ENCODE measurements at regions not wholly inside any gene's neighbourhood (a gene's known extent, or its start where the extent isn't known, plus 50 kb on each side); places are given as distances from the start of the nearest gene placed in this dataset.

GRCh38 chr12:88291498-88292131 lies 149.5 kb downstream of the TMTC3 start:
- no peak overlapping the region for H2AFZ ChIP-seq (replicated peaks; ENCODE audit: low read length, poor library complexity)
- H3K9me1 ChIP-seq (ENCODE audit: insufficient read depth, low read length), result no peaks in the 10 kb centered on the region
- no peaks in the 10 kb centered on the region for H3K9me3 ChIP-seq (ENCODE audit: control insufficient read depth, insufficient read depth, low read length)
- no peak overlapping the region for H4K91ac ChIP-seq (ENCODE audit: insufficient read depth, low read depth, low read length)
- H3K4me3 ChIP-seq (ENCODE audit: insufficient read depth, low read depth, low read length), result no peak overlapping the region
- in situ Hi-C loops (cut with MboI; ENCODE audit: low sequenced_read_pairs), result no loop called here
- no peaks in the 10 kb centered on the region for H3K4me1 ChIP-seq (ENCODE audit: control insufficient read depth, insufficient read depth, low read length)
- no peak overlapping the region; the same call in 1 of the 2 replicates for H3K9ac ChIP-seq (ENCODE audit: low read depth, low read length)
- H3K14ac ChIP-seq (replicated peaks; ENCODE audit: low read depth, low read length), result no peak overlapping the region
- H3K79me1 ChIP-seq (ENCODE audit: low read depth in 1 of 2, low read length in 2 of 2), result no peaks in the 10 kb centered on the region
- dilution Hi-C loops (cut with HindIII; ENCODE audit: low sequenced_read_pairs, unreplicated experiment), result no loop called here
- POLR2A ChIA-PET (ENCODE audit: unreplicated experiment), result no interaction called here
- H3K36me3 ChIP-seq (ENCODE audit: control insufficient read depth, insufficient read depth, low read length), result no peaks in the 10 kb centered on the region
- DNase-seq (no peak), ATAC-seq (ENCODE audit: low read depth) (no peak)
- no peak overlapping the region; the same call in 1 of the 2 replicates for H3K27ac ChIP-seq (ENCODE audit: insufficient read depth, low read length)
- no peak overlapping the region for H3K56ac ChIP-seq (ENCODE audit: extremely low read depth, insufficient read depth, low read length)
- intact Hi-C loops (cut with micrococcal nuclease), result no loop called here
- no peak overlapping the region for H4K8ac ChIP-seq (ENCODE audit: low read depth in 2 of 2, low read length in 2 of 2)
- TF ChIP-seq MAZ (IDR thresholded peaks at IDR 0.05; ENCODE audit: borderline replicate concordance, low read depth, low read length) (no peak), NFE2L2 (IDR thresholded peaks at IDR 0.05; ENCODE audit: low read depth, low read length) (no peak), RAD21 (IDR thresholded peaks at IDR 0.05; ENCODE audit: low read length) (no peak), MXI1 (IDR thresholded peaks at IDR 0.05; ENCODE audit: borderline replicate concordance, low read depth, low read length) (no peak), ELK1 (IDR thresholded peaks at IDR 0.05; ENCODE audit: borderline replicate concordance, low read depth, low read length) (no peak), RCOR1 (IDR thresholded peaks at IDR 0.05; ENCODE audit: insufficient replicate concordance, low read length) (no peak)
- H2BK120ac ChIP-seq (ENCODE audit: low read depth, low read length), result no peak overlapping the region
- no CpG with 5 or more reads among the region's 3 CpGs for WGBS, 2 experiments (ENCODE audit: extremely low coverage in 2 of 2, insufficient read length in 1 of 2)
- BruUV-seq (replicated peaks), result no TSS peak
- CTCF ChIA-PET, result interaction anchor here (0.5 kb wide), 1 partner anchor 455 kb away, joined by 5 read pairs; no protein-coding TSS in a partner anchor
- peak overlapping the region; percentile 73; the same call in 1 of the 2 replicates for H3K4me2 ChIP-seq (ENCODE audit: low read depth, low read length)
- H3K23ac ChIP-seq (ENCODE audit: low read depth, low read length), result no peak overlapping the region
- no peak overlapping the region for H3K4ac ChIP-seq (ENCODE audit: low read depth, low read length)
- H4K20me1 ChIP-seq (ENCODE audit: insufficient read depth, low read length), result no peaks in the 10 kb centered on the region
- H3K27me3 ChIP-seq (ENCODE audit: control insufficient read depth, insufficient read depth, low read length), result no peaks in the 10 kb centered on the region
- H4K5ac ChIP-seq (ENCODE audit: low read depth, low read length), result no peak overlapping the region; the same call in 1 of the 2 replicates
- H2BK20ac ChIP-seq (ENCODE audit: low read depth, low read length), result no peak overlapping the region
- no peak overlapping the region for H2BK5ac ChIP-seq (ENCODE audit: low read depth, low read length, poor library complexity, severe bottlenecking)
- H2AK5ac ChIP-seq (ENCODE audit: low read depth, low read length), result no peak overlapping the region
- no peak overlapping the region for H2BK15ac ChIP-seq (ENCODE audit: low read depth, low read length)
- no peak overlapping the region for H2AK9ac ChIP-seq (replicated peaks; ENCODE audit: low read depth, low read length, poor library complexity)
- H3K18ac ChIP-seq (ENCODE audit: low read depth, low read length), result peak overlapping the region; percentile 24; the same call in 1 of the 2 replicates

Measured in IMR-90 (cell line).